ENCODE measurements at regions not wholly inside any gene's neighbourhood (a gene's known extent, or its start where the extent isn't known, plus 50 kb on each side); places are given as distances from the start of the nearest gene placed in this dataset.
A peak's percentile ranks its signal among the peaks of the same experiment; 100 is the strongest.

- Mint-ChIP-seq H3K36me3 (no peaks in the 10 kb centered on the region), H3K4me1 (no peaks in the 10 kb centered on the region), H3K27ac (no peak overlapping the region), H3K9me3 (no peaks in the 10 kb centered on the region), H3K27me3 (ENCODE audit: low read depth in 2 of 2) (no peaks in the 10 kb centered on the region), H3K4me3 (no peak overlapping the region)
- DNase-seq, result no peak
- Histone ChIP-seq H3K27ac (ENCODE audit: low read length) (no peak overlapping the region), H3K9me3 (ENCODE audit: control insufficient read depth, insufficient read depth, low read length) (no peaks in the 10 kb centered on the region), H3K4me3 (ENCODE audit: low read length) (no peak overlapping the region), H3K4me1 (ENCODE audit: control insufficient read depth, insufficient read depth, low read length) (peaks cover 4% of the 10 kb centered on the region), H3K27me3 (ENCODE audit: control insufficient read depth, insufficient read depth, low read length) (no peaks in the 10 kb centered on the region), H3K36me3 (ENCODE audit: control insufficient read depth, insufficient read depth, low read length) (no peaks in the 10 kb centered on the region)
- TF ChIP-seq CTCF (IDR thresholded peaks at IDR 0.05), result no peak
- no peak for ATAC-seq
- WGBS (ENCODE audit: insufficient coverage), result 85% methylated on average over 6 of the region's 6 CpGs
- intact Hi-C loops (cut with micrococcal nuclease), result no loop called here
Measured at GRCh38 chr2:136288249-136288648, 170.3 kb upstream of the CXCR4 start.

GRCh38 chr2:136286423-136286822 lies 168.5 kb upstream of the CXCR4 start:
- ATAC-seq, result no peak

GRCh38 chr2:136284226-136285119 lies 166.5 kb upstream of the CXCR4 start:
- Mint-ChIP-seq H3K36me3 (no peaks in the 10 kb centered on the region), H3K27me3 (ENCODE audit: low read depth in 2 of 2) (no peaks in the 10 kb centered on the region), H3K9me3 (no peaks in the 10 kb centered on the region), H3K27ac (peak overlapping the region; percentile 35 to 60), H3K4me3 (no peak overlapping the region), H3K4me1 (peaks cover 28 to 29% of the 10 kb centered on the region in 2 donors)
- WGBS (ENCODE audit: insufficient coverage), result 62% methylated on average over 3 of the region's 4 CpGs
- Histone ChIP-seq H3K36me3 (ENCODE audit: control insufficient read depth, insufficient read depth, low read length) (no peaks in the 10 kb centered on the region), H3K9me3 (ENCODE audit: control insufficient read depth, insufficient read depth, low read length) (no peaks in the 10 kb centered on the region), H3K4me1 (ENCODE audit: control insufficient read depth, insufficient read depth, low read length) (peaks cover 30% of the 10 kb centered on the region), H3K4me3 (ENCODE audit: low read length) (no peak overlapping the region), H3K27me3 (ENCODE audit: control insufficient read depth, insufficient read depth, low read length) (no peaks in the 10 kb centered on the region), H3K27ac (ENCODE audit: low read length) (no peak overlapping the region)
- no peak for ATAC-seq
- DNase-seq, result no peak
- intact Hi-C loops (cut with micrococcal nuclease), result no loop called here
- no peak for TF ChIP-seq CTCF (IDR thresholded peaks at IDR 0.05)

More at GRCh38 chr2:136286423-136286822, 168.5 kb upstream of the CXCR4 start:
- Mint-ChIP-seq H3K27me3 (ENCODE audit: low read depth in 2 of 2) (no peaks in the 10 kb centered on the region), H3K4me3 (no peak overlapping the region), H3K4me1 (peaks cover 13 to 14% of the 10 kb centered on the region in 2 donors), H3K27ac (no peak overlapping the region), H3K36me3 (no peaks in the 10 kb centered on the region), H3K9me3 (no peaks in the 10 kb centered on the region)
- no peak for TF ChIP-seq CTCF (IDR thresholded peaks at IDR 0.05)
- Histone ChIP-seq H3K4me3 (ENCODE audit: low read length) (no peak overlapping the region), H3K27ac (ENCODE audit: low read length) (no peak overlapping the region), H3K4me1 (ENCODE audit: control insufficient read depth, insufficient read depth, low read length) (peaks cover 19% of the 10 kb centered on the region), H3K9me3 (ENCODE audit: control insufficient read depth, insufficient read depth, low read length) (no peaks in the 10 kb centered on the region), H3K36me3 (ENCODE audit: control insufficient read depth, insufficient read depth, low read length) (no peaks in the 10 kb centered on the region), H3K27me3 (ENCODE audit: control insufficient read depth, insufficient read depth, low read length) (no peaks in the 10 kb centered on the region)
- DNase-seq, result no peak
- intact Hi-C loops (cut with micrococcal nuclease), result no loop called here
- 63% methylated on average over 1 of the region's 3 CpGs for WGBS (ENCODE audit: insufficient coverage)
